Umbilical cord (tissue), 1 donor: ENCODE measurements at regions not wholly inside any gene's neighbourhood (a gene's known extent, or its start where the extent isn't known, plus 50 kb on each side); places are given as distances from the start of the nearest gene placed in this dataset.
"Not testable (repeated sequence)": the region's sequence is repeated elsewhere in the genome, so short reads cannot be mapped to it uniquely, and the experiment has no call there.

Source experiments
- DNase-seq: peaks from one replicate; pipeline ENCODE4 v3.0.0-alpha.2; 2015; ENCODE audit warnings: low spot score

DNA sequence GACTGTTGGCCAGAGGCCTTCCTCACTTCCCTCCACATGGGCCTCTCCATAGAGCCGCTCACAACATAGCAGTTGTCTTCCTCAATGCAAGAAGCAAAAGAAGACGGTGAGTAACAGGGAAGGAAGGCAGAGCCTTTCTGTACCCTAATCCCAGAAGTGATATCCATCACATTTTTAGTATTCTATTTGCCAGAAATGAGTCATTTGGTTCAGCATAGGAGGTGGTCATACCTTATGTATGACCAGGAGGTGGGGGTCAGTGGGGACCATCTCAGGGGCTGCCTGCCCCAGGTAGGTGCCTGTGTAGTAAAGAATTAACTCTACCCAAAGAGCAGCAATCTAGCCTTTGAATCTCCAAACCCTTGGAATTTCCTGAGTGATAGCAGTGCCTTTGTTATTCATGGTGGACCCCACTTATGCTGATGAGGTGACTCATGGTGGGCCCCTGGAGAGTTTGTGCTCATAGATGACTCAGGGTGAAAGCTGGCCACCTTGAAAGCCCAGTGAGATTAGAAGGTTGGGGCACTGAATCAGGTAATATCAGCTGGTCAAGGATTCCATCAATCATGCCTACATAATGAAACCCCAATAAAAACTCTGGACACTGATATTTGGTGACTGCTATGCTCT is 323.9 kb upstream of the IGF1R start:
- no peak for DNase-seq

DNA sequence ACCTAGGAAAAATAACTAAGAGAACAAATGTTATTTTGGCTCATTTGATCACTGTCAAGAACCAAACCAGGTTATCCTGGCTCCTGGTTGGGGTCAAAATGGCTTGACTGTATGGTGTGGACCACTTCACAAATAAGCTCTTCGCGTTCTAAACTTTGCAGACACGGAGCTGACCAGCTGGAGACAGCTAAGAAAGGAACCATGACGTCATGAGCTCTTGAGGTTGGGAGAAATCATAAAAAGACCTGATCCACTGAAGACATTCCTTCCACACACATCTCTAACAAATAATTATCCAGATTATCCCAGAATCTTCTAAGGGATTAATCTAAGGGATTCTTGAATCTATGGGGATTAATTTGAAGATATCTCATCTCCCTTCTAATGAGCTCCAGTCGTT is 321.5 kb upstream of the IGF1R start:
- no peak for DNase-seq

DNA sequence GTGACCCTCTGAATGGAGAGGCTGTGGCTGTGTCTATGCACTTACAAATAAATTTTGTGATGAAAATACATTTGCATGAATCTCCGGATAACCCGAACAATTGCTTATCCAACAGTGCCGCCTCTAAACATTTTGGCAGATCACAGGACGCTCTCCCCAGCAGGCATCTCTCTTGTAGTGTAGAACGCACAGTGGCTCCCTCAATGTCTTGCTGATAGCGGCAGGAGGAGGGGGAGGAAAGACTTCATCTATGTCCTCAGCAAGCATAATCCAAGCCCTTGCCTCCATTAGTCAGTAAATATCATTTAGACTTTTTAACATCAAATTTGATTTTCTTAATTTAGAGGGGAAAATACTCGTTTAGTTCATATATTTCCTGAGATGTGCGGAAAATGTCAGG is 318.1 kb upstream of the IGF1R start:
- DNase-seq, result no peak

GRCh38 chr15:98330692-98331435 is 317.5 kb upstream of the IGF1R start:
- DNase-seq, result no peak

- no peak for DNase-seq
These were observed 316.7 kb upstream of the IGF1R start for GRCh38 chr15:98331676-98332075.

GRCh38 chr15:98333251-98333650 is 315.1 kb upstream of the IGF1R start:
- no peak for DNase-seq

DNA sequence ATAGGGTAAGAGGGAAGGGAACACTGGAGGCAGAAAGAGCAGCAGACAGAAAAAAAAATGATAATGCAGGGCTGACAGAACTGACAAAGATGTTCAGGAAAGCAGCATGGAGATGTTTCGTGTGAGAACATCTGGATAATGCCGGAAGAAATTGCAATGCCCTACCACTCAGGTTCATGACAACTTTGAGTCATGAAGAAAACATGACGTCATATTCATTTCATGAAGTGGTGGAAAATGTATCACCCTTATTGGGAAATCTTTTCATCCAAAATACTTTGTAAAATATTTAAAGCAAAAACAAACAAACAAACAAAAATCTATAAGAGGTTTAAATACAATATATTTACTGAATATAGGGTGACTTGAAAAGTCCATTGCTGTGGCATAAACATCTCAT is 305.4 kb upstream of the IGF1R start:
- DNase-seq, result no peak

DNA sequence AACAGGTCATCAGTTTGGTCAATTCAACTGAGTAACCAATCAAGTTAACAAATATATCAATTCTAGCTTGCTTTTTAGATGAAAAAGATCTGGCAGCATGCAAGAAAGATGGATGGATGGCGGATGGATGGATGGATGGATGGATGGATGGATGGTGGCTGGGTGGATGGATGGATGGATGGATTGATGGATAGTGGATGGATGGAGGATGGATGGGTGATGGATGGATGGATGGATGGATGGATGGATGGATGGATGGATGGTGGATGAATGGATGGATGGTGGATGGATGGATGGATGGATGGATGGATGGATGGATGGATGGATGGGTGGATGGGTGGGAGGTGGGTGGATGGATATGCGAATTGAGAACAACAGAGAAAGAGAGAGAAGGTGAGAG is 303.7 kb upstream of the IGF1R start:
- no peak for DNase-seq

- DNase-seq, result no peak
These were observed 301.3 kb upstream of the IGF1R start for GRCh38 chr15:98347001-98347400.

GRCh38 chr15:98347866-98348265 is 300.5 kb upstream of the IGF1R start:
- no peak for DNase-seq

DNA sequence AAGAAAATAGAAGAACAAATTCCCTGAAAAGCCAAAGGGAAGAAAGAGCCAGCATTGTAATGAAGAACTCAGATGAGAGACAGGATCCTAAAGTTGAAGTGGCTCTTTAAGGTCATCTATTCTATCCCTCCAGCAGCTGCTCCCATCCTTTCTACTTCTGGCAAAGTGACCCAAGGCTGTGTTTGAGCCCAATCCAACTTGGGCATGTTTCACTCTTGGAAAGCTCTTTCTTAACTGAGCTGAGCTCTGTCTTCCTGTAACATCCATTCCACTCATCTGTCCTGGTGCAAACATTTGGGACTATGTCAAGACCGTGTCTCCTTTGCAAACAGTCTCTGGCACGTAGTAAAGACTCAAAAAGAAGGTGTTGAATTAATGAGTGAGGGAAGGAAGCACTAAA is 298.1 kb upstream of the IGF1R start:
- no peak for DNase-seq

DNA sequence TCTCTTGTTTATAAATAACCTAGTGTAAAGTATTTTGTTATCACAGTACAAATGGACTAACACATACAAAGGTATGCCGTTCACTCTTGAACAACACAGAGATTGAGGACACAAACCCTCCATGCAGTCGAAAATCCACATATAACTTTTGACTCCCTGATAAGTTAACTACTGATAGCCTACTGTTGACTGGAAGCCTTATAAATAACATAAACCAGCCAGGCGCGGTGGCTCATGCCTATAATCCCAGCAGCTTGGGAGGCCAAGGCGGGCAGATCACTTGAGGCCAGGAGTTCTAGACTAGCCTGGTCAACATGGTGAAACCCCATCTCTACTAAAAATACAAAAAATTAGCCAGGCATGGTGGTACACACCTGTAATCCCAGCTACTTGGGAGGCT is 290.1 kb upstream of the IGF1R start:
- DNase-seq, result not testable (repeated sequence)

GRCh38 chr15:98358971-98359370 is 289.4 kb upstream of the IGF1R start:
- DNase-seq, result no peak

DNA sequence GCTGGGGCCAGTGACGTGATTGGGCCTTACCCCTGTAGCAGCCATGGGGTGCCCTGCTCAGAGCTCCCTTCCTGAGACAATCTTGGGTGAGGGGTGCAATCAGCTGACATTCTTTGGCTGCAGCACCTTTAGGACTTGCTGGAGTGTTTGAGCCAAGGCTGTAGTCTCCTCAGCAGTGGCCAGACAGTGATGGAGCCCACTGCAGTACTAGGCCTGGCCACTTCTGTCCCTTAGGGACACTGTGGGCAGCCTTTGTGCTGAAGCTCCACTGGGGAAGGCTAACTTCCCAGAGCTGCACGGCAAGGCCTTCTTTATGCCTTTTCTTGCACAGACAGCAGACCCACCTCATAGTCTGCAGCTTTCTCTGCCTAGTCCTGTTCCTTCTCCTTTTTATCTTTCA is 284.9 kb upstream of the IGF1R start:
- DNase-seq, result no peak

DNA sequence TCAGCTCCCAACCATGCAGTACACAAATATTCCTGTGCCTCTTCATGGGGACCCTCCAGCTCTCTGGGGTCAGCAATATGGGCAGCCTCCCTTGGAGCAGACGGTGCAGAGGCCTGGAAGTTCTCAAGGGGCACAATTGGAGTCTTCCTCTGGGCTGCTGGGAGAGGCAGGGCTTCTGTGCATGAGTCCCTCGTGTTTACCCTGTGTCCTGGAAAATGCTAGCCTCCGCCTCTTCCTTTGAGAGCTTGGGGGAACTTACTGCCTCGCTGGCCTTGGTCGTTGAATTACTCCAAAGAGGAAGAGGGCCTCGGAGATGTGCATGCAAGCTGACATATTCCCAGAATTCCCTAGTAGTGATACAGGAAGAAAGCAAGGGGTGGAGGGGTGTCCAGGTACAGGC is 284.4 kb upstream of the IGF1R start:
- no peak for DNase-seq

GRCh38 chr15:98369081-98369716 is 279.1 kb upstream of the IGF1R start:
- DNase-seq, result no peak

DNA sequence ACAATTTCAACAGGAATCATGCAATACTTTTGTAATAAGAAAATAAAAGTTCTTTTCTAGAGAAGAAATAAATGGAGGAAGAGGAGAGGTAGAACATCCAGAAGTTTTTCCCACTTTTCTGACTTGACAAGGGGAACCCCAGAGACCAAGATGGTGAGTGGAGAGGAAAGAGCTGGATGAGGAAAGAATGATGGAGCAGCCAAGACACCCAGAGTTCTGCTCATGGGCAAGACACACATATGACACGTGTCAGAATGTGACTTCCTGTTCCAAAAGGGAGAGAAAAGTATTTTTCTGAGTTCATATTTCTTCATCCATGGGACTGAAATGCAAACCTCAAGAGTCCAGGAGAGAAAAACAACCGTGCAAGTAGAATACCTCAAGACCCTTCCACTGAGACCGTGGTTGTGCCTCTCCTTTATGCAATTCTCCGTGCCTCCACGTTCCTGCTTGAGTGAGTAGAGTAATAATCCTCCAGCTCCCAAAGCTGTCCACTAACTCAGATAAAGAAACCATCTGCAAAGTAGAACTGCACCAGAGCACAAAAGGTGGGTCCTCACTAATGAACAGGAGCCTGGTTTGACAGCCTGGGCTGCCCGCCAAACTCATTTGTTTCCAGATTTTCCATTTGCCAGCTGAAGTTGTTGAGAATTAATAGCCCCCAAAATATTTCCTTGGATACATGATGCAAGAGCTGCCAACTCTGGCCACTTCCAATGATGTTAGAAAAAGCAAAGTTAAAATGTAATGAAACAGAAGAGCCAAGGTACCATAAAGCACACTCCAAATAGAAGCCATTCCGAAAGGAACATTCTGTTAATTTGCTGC is 272.6 kb upstream of the IGF1R start:
- DNase-seq, result no peak

GRCh38 chr15:98380721-98381120 is 267.6 kb upstream of the IGF1R start:
- no peak for DNase-seq

GRCh38 chr15:98381446-98381845 is 266.9 kb upstream of the IGF1R start:
- DNase-seq, result no peak

GRCh38 chr15:98382139-98382538 is 266.2 kb upstream of the IGF1R start:
- DNase-seq, result no peak

- DNase-seq, result no peak
These were observed 264.8 kb upstream of the IGF1R start for GRCh38 chr15:98383571-98383970.

DNA sequence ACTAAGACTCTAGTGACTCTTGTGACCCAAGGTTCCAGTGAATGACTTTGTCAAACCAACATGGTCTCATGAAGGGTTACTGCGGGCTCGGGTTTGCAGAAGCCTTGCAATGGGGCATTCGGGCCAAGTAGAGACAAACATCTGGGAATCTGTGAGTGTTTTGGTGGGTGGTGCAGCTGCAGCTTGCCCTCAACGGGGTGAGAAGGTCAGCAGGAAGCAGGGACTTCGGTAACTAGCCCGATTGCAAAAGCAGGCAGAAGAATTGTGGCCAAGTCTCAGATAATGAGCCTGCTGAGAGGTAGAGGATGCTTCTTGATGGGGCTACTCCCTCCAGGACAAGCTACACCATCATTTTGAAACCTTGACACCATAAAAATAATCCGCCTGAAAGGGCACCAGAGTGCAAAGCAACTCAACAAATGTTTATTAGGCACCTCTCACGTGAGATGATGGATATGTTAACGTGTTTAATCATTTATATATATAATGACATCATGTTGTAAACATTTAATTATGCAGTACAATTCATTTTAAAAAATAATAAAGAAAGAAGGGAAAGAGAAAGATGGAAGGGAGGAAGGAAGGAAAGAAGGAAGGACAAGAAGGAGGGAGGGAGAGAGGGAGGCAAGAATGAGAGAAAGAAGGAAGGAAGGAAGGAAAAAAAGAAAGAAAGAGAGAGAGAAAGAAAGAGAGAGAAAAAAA is 263.9 kb upstream of the IGF1R start:
- DNase-seq, result no peak
